ENCODE measurements at regions not wholly inside any gene's neighbourhood (a gene's known extent, or its start where the extent isn't known, plus 50 kb on each side); places are given as distances from the start of the nearest gene placed in this dataset.

DNA sequence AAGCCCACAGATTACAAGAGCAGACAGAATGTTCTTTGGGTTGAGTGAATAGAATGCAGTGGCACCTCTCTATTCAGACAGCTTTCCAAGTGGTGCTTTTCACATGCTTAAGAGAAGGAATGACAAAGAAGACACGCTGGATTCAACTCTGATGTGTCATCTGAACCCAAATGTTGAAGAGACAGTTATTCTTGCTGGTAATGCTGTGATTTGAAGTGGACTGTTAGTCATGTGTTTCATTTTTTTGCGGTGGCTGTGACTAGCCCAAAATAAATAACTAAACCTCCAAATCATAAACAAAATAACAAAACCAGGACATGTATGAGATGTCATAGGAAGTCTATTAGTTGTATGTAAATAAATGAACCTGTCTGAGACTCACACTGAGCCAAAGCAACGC, 391.8 kb upstream of the PRICKLE1 start:
- no peaks in the 10 kb centered on the region for H3K4me1 ChIP-seq

DNA sequence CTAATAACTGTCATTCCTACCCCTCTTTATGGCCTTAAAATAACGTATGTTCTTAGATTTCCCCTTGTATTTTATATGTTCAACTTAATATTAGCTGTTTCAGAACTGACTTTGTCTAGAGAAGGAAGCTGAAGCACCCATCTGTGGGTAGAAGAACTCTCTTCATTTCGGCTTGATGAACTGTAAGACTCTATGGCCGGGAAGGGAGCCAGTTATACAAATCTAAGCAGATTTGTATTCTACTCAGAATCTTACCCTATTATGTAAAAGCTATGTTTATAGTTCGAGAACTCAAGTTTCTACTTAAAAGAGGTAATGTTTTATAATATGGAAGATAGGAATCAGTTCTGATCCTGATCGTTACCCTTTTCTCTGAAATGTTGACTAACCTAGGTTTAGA, 390.9 kb upstream of the PRICKLE1 start:
- Histone ChIP-seq H3K4me1 (no peaks in the 10 kb centered on the region), H3K36me3 (no peaks in the 10 kb centered on the region), H3K9me3 (no peaks in the 10 kb centered on the region), H3K27me3 (no peaks in the 10 kb centered on the region), H3K4me3 (no peak overlapping the region), H3K27ac (no peak overlapping the region)
- no peak for TF ChIP-seq POLR2A (IDR thresholded peaks at IDR 0.05)
- TF ChIP-seq, protein P1, sequence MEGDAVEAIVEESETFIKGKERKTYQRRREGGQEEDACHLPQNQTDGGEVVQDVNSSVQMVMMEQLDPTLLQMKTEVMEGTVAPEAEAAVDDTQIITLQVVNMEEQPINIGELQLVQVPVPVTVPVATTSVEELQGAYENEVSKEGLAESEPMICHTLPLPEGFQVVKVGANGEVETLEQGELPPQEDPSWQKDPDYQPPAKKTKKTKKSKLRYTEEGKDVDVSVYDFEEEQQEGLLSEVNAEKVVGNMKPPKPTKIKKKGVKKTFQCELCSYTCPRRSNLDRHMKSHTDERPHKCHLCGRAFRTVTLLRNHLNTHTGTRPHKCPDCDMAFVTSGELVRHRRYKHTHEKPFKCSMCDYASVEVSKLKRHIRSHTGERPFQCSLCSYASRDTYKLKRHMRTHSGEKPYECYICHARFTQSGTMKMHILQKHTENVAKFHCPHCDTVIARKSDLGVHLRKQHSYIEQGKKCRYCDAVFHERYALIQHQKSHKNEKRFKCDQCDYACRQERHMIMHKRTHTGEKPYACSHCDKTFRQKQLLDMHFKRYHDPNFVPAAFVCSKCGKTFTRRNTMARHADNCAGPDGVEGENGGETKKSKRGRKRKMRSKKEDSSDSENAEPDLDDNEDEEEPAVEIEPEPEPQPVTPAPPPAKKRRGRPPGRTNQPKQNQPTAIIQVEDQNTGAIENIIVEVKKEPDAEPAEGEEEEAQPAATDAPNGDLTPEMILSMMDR (IDR thresholded peaks at IDR 0.05) = no peak
- no peak for DNase-seq

More for the DNA sequence above, 391.8 kb upstream of the PRICKLE1 start:
- H3K9me3 ChIP-seq = no peaks in the 10 kb centered on the region
- H3K27me3 ChIP-seq = no peaks in the 10 kb centered on the region
- H3K36me3 ChIP-seq = no peaks in the 10 kb centered on the region
- TF ChIP-seq, protein P1 (IDR thresholded peaks at IDR 0.05) = no peak
- no peak for TF ChIP-seq POLR2A (IDR thresholded peaks at IDR 0.05)
- H3K4me3 ChIP-seq = no peak overlapping the region
- no peak overlapping the region for H3K27ac ChIP-seq
- DNase-seq = no peak

DNA sequence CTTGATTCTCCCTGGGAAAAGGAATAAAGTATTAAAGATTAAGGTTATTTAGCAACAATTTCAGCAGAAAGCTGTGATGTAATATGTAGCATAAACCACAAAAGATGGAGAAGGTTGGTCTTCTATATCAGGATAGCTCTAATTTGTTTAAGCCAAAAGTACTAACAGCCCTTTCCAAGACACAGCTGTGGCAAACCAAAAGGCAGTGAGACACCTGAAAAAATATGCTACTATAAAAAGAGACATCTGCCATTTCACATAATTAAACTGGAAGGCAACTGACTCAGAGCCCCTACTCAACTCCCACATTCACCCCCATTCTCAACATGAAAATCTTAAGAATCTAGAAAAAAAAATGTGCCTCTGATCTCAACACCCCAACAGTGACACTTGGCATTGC, 390.2 kb upstream of the PRICKLE1 start:
- H3K4me3 ChIP-seq = no peak overlapping the region
- H3K9me3 ChIP-seq = no peaks in the 10 kb centered on the region
- no peak overlapping the region for H3K27ac ChIP-seq
- no peaks in the 10 kb centered on the region for H3K27me3 ChIP-seq
- no peaks in the 10 kb centered on the region for H3K4me1 ChIP-seq
- TF ChIP-seq, protein P1 (IDR thresholded peaks at IDR 0.05) = no peak
- no peak for TF ChIP-seq POLR2A (IDR thresholded peaks at IDR 0.05)
- H3K36me3 ChIP-seq = no peaks in the 10 kb centered on the region
- DNase-seq = no peak

DNA sequence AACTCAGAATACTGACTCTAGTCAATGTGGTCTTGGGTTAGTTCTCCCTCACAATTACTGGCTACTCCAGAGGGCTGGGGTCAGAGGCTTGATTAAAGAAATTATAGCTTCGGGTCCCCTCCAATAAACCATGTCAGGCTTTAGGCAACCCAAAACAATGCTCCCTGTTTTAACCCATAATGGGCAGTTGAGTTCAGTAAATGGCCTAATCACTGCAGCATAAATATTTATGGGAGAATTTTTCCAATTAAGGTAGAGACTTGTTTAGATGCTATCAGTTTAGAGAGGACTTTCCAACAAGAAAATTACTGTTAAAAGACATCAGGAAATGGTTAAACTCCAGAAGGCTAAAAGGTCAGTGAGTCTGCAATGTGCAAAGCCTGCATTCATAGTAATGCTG, 389.2 kb upstream of the PRICKLE1 start:
- Histone ChIP-seq H3K4me3 (no peak overlapping the region), H3K4me1 (no peaks in the 10 kb centered on the region), H3K27ac (no peak overlapping the region), H3K36me3 (no peaks in the 10 kb centered on the region), H3K27me3 (no peaks in the 10 kb centered on the region), H3K9me3 (no peaks in the 10 kb centered on the region)
- TF ChIP-seq, protein P1 (IDR thresholded peaks at IDR 0.05) = no peak
- TF ChIP-seq POLR2A (IDR thresholded peaks at IDR 0.05) = no peak
- no peak for DNase-seq

GRCh38 chr12:42977451-42978230, 388.1 kb upstream of the PRICKLE1 start:
- Histone ChIP-seq H3K4me1 (no peaks in the 10 kb centered on the region), H3K4me3 (no peak overlapping the region), H3K27ac (no peak overlapping the region), H3K36me3 (no peaks in the 10 kb centered on the region), H3K9me3 (no peaks in the 10 kb centered on the region), H3K27me3 (no peaks in the 10 kb centered on the region)
- no peak for TF ChIP-seq POLR2A (IDR thresholded peaks at IDR 0.05)
- TF ChIP-seq, protein P1 (IDR thresholded peaks at IDR 0.05) = no peak
- DNase-seq = no peak

Data from Peyer's patch (tissue), 4 donors.